ENCODE measurements at regions not wholly inside any gene's neighbourhood (a gene's known extent, or its start where the extent isn't known, plus 50 kb on each side); places are given as distances from the start of the nearest gene placed in this dataset.

DNA sequence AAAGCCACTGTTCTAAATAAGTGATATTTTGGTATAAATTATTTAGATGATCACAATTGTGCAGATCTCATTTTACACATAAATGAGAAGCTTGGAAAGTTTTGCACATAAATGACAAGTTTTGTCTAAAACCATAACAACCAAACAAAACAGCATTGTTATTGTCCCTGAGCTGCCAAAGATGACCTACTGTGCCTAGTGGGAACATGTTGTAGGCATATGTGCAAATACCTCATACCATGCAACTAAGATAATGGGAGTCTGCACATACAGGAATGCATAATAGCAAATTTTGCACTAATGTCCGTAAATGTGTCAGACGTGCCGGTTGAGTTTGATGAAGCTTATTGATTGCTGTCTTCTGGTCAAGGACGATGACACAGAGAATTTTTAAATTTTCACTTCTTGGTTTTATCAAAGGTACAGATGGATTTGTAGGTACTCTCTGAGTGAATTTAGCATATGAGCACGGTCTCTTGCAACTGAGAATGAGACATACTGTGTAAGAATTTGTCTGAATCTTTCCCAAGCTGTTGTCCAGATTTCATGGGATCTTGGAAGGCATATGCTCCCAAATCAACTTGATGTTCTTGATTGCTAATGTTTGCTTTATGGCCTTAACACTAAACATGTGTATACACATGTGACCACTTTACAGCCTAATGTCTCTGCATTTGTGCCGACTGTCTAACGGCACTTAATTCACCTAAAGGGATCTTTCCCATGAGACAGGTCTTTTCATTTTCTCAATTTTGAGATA lies 1133.5 kb downstream of the FAT4 start:
- TF ChIP-seq, protein P1, sequence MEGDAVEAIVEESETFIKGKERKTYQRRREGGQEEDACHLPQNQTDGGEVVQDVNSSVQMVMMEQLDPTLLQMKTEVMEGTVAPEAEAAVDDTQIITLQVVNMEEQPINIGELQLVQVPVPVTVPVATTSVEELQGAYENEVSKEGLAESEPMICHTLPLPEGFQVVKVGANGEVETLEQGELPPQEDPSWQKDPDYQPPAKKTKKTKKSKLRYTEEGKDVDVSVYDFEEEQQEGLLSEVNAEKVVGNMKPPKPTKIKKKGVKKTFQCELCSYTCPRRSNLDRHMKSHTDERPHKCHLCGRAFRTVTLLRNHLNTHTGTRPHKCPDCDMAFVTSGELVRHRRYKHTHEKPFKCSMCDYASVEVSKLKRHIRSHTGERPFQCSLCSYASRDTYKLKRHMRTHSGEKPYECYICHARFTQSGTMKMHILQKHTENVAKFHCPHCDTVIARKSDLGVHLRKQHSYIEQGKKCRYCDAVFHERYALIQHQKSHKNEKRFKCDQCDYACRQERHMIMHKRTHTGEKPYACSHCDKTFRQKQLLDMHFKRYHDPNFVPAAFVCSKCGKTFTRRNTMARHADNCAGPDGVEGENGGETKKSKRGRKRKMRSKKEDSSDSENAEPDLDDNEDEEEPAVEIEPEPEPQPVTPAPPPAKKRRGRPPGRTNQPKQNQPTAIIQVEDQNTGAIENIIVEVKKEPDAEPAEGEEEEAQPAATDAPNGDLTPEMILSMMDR (IDR thresholded peaks at IDR 0.05; ENCODE audit: insufficient read depth, low read length), result no peak
- no peak for TF ChIP-seq POLR2AphosphoS5 (IDR thresholded peaks at IDR 0.05; ENCODE audit: low read depth)

All from HL-60 (cell line).